CD1c-positive myeloid dendritic cell (primary cell): ENCODE measurements at regions not wholly inside any gene's neighbourhood (a gene's known extent, or its start where the extent isn't known, plus 50 kb on each side); places are given as distances from the start of the nearest gene placed in this dataset.
"Not testable (repeated sequence)": the region's sequence is repeated elsewhere in the genome, so short reads cannot be mapped to it uniquely, and the experiment has no call there.

Experiments
- DNase-seq: peaks from one replicate; pipeline ENCODE4 v3.0.0-alpha.2; 2016; ENCODE audit errors: extremely low spot score

DNA sequence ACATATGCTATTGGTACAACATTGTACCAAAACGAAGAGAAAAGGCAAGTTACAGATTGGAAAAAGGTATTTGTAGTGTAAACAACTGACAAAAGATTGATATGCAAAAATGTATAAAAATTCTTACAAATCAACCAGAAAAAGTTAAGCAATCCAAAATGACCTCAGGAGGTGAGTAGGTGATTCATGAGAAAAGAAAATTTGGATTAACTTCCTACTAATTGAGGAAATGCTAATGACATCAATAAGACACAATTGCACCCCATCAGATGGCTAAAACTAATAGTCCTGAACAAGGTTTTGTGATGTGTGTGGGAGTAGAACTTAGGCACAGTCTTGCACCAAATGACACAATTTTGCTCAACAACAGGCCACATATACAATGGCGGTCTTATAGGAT is 129.3 kb downstream of the COPS8 start:
- no peak for DNase-seq

DNA sequence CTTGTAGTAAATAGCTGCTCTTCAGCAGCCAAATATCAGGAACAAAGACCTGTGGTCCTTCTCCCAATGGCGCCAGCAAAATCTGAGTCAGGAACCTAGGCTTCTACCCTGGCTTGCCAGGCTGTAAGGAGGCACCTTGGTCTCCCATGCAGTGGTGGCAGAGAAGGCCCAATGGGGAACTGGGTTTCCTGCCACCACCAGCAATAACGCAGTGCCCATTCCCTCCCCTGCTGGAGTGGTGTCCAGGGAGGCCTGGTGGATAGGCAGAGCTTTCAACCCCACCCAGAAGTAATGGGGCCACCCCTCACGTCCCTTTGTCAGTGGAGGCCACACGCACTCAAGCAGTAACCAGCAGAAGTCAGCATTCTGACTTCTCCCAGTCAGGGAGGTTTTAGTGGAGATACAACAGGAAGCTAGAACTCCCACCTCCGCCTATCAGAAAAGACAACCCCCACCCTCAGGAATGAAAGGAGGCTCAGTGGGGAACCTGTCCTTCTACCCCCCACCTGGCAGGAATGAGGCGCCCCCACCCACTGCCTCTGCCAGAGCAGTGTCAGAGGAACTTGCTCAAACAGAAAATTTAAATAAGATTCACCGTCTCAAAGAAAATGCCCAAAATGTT is 132.4 kb downstream of the COPS8 start:
- DNase-seq, result no peak

DNA sequence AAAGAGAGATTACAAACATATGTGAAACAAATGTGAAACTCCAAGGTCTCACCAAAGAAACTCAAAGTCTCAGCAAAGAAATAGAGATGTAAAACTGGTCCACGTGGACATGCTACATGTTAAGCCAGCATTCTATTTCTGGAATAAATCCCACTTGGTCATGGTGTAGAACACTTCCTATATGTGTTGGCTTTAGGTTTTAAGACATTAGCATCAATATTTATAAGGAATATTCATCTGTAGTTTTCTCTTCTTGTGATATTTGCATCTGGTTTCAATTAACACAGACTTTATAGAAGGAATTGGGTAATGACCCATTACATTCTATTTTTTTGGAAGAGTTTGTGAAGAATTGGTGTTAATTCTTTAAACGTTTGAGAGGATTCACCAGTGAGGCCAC is 133.1 kb downstream of the COPS8 start:
- no peak for DNase-seq

DNA sequence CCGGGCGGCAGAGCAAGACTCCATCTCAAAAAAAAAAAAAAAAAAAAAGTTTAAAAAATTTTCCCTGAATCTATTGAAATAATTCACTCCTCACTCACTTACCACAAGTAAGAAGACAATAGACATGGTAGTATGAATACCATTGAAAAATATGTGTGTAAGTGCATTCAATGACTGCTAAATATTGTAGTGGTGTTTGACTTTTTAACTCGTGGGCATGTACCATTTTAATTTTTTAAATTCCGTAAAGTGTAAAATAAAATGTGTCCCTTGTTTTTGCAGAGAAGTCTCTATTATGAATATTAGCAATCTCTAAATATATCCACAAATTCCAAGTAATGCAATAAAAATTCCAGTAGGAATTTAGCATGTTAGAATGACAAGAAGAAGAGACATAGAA is 134.1 kb downstream of the COPS8 start:
- DNase-seq, result no peak

DNA sequence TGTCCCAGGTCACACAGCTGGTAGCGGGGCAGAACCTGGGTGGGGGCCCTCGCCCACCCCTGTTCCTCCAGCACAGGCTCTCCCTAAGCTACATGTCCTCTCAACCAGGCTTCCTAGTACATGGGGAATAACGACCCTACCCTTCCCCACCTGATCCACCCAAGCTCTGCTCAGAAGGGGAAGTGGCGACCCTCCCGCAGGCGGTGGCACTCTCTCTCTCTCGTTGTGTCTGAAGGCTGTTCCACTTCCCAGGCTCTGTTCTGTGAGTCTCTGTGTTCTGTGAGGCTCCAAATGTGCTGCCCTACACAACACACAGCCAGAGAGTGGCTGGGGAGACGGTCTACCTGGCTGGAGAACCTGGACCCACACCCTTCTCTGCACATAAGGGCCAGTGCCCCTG is 135.8 kb downstream of the COPS8 start:
- no peak for DNase-seq

DNA sequence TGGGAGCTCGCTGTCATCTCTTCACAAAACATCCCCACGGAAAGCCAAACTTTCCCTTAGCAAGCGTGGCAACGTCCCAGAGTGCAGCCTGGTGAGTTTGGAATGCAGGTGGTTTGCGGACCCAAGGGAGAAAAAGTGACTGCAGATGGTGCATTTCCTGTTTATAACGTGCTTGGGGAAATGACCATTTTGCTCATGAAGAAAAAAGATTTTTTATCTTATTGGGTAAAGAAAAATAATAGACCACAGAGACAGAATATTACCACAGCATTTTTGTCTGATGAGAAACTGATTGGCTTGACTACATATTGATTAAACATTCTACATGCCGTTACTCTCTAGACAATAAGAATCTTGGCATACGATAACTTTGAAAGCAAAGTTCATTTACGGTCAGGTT is 136.5 kb downstream of the COPS8 start:
- no peak for DNase-seq

DNA sequence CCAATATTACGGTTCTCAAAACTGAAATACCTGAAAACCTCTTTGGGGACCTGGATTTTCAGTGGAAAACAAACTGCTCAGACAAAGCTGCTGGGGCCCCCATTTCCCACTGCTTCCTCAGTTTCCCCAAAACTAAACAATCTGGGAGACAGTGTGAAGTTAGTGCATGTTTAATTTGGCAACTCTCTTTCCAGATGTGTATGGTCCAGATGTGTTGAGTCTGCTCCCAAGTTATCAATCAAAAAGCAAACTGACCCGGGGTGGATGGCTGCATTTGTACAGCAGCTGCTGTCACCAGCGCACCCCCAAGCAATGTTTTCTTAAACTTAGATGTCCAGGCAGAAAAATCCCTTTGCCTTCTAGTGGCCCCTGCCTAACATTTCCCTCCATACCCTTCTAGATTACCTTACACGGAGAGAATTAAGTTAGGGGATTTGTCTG is 136.9 kb downstream of the COPS8 start:
- DNase-seq, result no peak

DNA sequence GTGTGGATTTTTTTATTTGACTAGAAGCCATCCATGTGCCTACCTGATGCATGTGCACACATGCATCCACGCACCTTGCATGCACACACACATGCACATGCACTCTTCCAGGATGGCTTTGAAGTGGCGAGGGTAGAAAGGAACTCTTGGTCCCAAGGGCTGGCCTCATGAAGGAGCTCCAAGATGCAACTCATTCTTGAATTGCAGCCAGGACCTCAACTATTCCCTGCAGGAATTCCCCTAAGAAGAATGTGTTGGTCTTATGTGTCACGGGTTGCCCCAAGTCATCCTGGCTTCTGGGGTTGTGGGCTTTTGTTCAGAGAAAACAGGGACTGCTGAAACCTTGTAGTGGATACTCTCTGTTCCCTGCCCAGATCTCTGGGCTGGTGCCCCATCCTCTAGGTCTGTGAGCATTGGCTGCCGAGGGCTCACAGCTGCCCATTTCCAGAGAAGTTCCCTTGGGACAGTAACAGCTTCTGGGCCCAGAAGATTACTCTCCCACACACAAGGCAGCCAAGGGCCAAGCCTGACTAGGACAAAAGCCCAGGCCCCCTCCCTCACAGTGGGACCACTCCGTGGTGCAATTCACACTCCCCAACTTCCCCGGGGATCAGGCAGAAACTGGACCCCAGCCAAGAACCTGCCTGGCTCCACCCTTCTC is 137.6 kb downstream of the COPS8 start:
- no peak for DNase-seq

DNA sequence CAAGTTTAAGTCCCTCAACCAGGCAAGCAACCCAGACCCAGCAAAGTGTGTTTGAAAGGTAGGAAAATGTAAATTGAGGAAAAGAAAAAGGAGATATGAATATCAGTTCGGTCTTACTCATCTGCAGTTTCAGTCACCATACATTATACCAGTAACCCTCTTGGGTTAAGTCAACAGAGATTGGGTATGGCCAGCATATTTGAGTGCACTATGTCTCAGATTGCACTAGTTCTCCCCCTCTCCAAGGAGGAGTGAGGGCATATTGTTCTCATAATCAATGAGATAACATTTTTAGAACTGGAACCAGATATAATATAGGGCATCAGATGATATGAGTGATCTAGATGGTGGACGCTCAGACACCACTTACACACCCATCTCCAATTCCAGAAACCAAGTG is 141.5 kb downstream of the COPS8 start:
- DNase-seq, result no peak

DNA sequence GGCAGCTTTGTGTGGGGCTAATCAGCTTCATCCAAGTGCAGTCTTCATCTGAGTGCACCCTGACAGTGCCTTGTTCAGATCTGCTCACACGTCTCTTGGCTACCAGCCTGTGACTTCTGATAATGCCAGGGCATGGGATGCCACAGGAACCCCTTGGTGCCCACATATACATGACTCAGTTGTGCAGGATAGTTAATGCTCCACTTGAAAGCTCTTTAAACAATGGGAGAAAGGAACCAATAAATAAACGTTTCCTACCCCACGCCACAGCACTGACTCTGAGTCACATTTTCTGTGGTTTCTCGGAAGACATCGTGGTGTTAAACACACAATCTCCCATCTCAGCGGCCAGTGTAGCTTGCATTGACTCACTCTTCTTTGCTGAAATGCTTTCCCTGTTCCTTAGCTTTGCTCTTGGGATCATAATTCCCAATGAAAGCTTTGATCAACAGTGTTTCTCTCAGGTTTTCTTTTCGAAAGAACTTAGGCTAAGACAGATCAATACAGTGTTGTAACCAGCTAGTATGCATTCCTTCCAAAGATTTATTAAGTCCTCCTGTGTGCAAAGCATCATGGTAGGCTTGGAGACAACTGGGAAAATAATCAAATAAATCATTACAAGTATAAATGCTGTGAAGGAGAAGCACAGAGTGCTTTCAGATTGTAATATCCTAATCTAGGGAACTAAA is 142.0 kb downstream of the COPS8 start:
- no peak for DNase-seq

DNA sequence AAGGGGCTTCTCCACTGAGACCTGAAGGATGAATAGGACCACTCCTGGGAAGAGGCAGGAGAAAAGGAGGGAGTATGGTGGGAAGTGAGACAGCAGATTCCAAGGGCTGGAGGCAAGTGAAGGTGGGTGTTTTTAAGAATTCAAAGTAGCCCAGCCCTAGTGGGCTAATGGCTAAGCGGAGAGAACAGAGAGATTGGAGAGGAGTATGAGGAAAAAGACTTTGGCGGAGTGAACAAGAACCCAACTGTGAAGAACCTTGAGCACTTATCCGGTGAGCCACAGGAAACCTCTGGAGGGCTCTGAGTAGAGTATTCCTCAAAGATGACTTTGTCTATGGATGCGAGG is 142.6 kb downstream of the COPS8 start:
- no peak for DNase-seq

DNA sequence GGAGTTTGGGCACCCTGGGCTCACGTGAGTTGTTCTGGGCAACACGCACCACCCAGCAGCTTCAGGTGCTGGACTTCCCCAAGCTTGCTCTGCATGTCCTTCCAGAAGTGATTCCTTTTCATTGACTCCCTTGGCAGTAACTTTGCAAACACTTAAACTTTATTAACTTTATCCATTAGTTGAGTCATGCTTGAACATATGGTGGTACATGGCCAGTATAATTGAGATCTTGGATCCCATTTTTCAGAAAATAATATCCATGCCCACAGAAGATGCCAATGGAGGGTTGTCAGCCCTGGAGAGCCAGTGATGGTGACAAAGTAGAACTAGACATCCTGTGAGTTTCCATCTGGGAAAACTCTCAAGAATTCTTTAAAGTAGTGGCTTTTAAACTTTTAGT is 144.2 kb downstream of the COPS8 start:
- DNase-seq, result no peak

DNA sequence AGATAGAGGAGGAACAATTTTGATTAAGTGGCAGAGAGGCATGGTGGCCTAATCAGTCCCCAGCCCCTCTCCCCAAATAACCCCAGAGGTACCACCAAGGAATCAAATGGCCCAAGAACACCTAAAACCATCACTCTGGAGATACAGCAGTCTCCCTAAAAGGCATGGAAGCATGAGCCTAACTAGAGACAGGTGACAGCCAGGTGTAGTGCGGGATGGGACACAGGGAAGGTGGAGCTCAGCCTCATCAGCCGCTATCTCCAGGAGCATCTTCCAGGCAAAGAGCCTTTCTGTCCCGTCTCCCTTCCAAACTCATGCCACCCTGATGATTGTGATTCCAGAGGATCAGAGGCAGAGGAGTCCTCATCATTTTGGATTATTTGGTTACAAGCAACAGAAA is 144.7 kb downstream of the COPS8 start:
- no peak for DNase-seq

DNA sequence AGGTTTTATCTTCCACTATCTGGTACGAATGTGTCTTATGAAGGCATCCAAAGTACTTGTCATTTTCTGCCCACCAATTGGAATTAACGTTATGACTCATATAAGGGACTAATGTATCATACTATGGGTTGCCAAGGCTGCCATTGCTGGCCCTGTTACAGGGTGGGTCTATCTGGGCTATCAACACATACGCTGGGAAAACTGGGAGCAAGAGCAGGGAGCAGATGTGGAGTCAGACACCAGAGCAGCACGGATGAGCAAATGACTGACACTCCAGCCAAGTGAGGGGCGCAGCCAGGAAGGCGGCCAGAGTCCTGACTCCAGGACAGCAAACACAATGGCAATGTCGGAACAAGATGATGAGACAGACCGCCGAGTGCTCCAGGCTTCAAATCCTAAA is 145.9 kb downstream of the COPS8 start:
- DNase-seq, result no peak

DNA sequence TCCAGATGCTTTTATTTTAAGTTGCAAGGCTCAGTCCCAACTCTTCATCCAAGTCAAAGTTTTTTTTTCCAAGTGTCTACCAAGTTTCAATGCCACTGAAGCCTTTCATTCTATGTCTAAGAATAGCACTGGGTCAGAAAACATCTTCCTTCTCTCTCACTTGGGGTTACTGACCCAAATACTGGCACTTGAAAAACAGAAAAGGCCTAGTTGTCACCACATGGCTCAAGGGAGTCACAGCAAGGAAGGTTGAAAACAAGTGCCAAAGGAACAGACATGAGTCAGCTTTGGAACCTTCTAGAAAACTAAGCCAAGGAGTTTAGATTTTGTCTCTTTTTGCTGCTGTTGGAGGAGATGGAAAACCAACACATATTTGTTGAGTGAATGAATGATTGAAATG is 146.5 kb downstream of the COPS8 start:
- no peak for DNase-seq

DNA sequence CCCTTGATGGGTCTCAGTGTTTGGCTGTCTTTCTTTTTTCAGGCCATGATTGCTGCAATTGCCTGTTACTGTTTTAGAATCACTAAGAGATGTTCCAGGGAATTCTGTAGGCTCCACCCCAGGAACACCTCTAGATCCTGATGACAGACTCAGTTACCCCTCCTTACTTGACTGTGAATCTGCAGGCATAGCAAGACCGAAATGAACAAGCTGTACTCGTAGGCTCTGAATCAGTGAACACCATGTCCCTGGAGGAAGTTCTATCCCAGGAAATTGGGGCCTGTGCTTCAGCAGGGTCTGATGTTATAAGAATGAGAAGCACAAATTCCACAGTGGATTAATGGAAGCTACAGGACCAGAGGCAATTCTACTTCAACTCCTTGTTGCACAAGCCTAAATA is 148.6 kb downstream of the COPS8 start:
- DNase-seq, result no peak

DNA sequence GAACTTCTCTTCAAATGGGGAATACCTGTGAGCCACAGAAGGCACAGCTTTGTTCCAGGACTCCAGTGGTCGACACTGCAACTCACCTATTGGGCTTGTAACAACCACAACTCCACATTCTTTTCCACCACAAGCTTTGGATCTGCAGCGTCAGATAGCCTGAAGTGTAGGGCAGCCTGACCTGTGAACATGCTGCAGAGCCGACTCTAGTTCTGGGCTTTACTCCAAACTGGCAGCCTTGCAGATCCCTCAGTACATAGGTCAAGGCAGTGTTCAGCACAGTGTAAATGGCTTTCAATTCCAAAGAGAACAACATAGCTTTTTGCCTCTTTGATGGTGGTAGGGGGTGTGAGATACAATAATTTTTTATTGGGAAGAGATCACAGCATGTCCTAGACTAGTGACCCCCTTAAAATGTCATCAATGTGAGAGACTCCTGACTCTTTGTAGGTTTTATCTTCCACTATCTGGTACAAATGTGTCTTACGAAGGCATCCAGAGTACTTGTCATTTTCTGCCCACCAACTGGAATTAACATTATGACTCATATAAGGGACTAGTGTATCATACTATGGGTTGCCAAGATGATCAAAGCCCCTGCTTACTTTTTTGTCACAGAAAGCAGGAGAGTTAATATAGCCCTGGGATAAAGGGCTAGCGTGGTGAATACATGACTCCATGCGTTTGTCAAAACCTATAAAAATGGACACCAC is 149.8 kb downstream of the COPS8 start:
- no peak for DNase-seq

DNA sequence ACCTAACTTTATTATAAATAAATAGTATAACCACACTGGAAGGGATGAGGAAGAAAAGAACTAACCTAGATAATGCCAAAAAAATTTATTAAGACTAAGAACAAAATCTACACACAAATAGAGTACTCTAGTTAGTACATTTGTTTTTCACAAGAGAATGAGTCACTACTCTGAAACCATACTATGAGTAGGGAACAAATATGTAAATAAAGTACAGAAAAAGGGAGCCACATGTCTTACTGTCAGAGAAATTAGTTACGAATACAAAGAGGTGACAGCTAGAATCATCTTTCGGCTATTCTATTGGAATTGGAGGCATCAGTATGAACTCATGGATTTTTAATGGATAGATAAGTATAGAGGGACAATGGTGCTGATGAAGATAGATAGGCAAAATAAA is 150.5 kb downstream of the COPS8 start:
- DNase-seq, result no peak

DNA sequence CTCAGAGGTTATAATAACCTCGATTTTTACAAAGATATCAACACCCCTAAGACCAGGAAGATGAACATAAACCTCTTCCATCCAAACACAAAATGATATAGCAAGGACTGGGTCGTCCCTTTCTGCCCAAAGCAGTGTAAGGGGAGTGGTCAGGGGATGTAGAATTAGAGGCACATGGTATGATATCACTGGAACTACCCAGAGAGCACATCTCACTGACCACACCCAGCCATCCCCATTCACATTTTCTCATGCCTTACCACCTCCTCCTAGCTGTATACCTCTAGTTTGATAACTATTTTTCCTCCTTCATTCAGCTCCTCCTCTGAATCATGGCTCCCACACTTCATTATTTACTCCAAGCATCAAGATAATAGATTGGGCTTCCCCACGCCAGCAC is 152.6 kb downstream of the COPS8 start:
- DNase-seq, result no peak

DNA sequence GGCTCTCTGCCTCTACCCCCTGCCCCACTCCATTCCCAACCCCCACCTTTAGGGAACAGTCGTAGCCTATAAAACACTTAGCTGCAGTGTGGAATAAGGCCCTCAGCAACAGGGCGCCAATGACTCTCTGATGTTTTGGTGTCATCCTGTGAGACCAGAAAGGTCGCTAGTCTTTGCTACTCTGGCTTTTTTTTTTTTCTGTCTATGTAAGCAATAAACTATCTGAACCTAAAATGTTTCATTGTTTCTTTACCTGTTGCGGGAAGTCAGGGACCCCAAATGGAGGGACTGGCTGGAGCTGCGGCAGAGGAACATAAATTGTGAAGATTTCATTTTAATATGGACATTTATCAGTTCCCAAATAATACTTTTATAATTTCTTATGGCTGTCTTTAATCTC is 154.6 kb downstream of the COPS8 start:
- DNase-seq, result no peak

DNA sequence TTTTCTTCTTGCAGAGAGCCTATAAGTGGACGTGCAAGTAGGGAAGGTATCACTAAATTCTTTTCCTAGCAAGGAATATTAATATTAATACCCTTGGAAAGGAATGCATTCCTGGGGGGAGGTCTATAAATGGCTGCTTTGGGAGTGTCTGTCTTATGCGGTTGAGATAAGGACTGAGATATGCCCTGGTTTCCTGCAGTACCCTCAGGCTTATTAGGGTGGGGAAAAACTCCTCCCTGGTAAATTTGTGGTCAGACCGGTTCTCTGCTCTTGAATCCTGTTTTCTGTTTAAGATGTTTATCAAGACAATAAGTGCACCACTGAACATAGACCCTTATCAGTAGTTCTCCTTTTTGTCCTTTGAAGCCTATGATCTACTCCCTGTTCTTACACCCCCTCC is 155.2 kb downstream of the COPS8 start:
- DNase-seq, result not testable (repeated sequence)

DNA sequence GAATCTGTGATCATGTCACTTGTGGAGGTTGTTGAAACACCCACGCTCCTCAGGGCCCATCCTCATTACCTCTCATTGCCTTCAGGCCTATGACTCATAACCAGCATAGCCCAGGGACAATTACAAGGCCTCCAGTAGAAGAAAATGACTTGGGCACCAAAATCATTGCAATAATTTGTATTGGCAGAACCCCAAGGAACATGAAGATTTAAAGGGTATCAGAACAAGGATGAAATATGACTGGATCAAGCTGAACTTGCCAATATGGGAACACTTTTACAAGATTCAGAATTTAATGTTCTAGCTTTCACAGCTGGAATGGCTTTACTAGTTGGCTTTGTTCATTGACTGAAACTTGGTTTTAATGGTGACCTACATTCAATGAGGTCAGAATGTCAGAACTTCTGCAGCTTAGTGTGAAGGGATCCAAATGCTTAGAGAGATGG is 156.4 kb downstream of the COPS8 start:
- DNase-seq, result no peak

DNA sequence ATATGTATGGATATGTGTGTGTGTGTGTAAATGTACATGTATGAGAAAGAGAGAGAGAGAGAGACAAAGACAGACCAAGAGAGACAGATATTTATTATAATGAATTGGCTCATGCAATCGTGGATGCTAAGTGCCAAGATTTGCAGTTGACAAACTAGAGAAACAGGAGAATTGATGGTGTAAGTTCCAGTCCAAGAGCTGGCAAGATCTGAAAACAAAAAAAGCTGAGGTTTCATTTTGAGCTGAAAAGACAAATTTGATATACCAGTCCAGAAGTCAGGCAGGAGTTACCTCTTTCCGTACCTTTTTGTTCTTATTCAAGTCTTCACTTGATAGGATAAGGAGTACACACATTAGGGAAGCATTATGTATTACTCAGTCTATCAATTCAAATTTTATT is 157.8 kb downstream of the COPS8 start:
- DNase-seq, result no peak
